GM19099 (cell line): ENCODE measurements at regions not wholly inside any gene's neighbourhood (a gene's known extent, or its start where the extent isn't known, plus 50 kb on each side); places are given as distances from the start of the nearest gene placed in this dataset.

Experiments used
- POLR2A ChIP-seq: IDR thresholded peaks from 3 replicates; pipeline ENCODE4 v1.6.1; 2011; ENCODE audit warnings: low read depth; ENCODE audit not compliant: insufficient read length; ENCODE audit errors: extremely low read depth

GRCh38 chr4:155616117-155616516, 50.5 kb upstream of the GUCY1A1 start:
- no peak for TF ChIP-seq POLR2A

DNA sequence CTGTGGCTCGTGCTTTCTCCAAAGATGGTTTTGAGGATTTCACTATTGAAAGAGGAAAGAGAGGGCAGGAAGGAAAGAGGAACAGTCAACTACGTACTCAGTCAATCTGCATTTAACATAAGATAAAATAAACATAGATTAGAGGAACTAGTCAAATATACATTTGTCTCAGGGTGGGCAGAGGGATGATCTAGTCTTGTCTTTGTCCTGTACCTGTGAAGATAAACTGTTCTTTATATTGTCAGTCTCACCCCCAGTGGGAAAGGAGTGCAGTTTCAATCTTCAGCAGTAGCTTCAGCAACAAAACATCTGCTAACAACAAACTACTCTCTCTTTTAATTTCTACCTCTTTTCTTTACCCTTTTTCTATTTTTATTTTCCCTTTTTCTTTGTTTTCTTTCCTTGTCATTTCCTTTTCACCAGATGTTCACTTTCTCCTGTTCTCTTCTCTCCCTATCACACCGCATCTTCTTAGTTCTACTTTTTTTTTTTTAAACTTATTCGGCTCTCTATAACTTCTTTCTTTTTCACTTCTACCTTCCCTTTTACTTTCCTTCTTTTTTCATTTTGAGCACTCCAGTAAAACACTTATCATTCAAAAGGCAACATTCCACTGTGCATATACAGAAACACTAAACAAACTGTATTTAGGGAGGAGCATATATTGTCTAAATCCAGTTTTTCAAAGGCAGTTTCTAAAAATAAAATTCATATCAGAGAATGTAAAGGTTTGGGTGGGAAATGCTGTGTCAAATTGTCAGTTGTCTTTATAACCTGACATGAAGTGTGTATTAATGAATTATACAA, 51.4 kb upstream of the GUCY1A1 start:
- TF ChIP-seq POLR2A, result peak; percentile 33

DNA sequence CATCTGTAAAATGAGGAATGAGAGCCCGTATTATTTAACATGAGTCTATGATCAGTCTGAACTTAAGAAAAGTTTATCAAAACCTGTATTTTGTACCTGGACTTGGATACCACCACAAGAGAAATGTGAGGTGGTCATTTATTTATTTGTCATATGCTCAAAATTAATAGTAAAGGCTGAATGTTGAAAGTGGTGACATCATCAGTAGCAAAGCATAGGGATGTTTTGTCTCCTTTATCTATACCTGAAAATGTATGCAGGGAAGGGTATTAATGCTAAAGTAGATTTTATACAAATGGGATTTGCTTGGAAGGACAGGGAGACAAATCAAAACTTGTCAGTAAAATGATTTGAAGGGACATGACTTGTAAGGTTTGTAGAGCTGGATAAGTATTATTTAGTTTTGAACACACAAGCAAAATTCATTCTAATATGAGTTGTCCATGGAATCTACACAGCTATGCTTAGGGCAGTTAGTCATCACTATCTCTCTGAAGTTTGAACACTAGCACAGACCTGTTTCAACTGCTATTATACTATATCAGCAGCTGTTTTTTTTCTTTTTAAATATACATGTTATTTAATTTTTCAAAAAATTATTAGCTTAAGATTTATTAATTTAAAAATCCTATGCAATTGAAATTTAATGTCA, 52.4 kb upstream of the GUCY1A1 start:
- TF ChIP-seq POLR2A, result no peak

DNA sequence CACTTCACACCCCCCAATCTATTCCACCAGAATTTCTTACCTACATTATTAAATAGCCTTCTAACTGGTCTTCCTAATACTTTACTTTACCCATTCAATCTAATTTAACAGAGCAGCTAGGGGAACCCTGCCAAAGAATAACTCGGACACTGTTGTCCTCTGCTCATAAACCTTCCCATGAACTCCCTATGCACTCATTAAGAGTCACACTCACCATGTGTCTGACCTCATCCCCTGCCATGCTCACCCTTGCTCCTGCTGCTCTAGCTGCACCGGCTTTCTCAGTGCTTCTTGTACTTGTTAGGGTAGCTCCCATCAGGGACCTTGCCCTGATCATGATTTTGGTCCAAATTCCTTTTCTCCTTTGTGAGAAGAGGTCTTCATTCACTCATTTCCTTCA, 54.6 kb upstream of the GUCY1A1 start:
- no peak for TF ChIP-seq POLR2A

DNA sequence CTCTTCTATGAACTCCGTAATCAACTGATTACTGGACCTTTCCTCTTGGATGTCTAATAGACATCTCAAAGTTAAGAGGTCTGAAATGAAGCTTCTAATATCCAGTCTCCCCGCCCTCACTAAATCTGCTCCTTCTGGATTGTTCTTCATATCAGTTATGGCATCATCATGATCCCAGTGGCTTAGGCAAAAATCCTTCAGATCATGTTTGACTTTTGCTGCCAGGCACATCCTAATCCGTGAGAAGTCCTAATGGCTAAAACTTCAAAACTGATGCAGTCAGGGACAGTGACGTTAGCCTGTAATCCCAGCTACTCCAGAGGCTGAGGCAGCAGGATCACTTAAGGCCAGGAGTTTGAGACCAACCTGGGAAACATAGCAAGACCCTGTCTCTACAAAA, 55.1 kb upstream of the GUCY1A1 start:
- no peak for TF ChIP-seq POLR2A

- no peak for TF ChIP-seq POLR2A
Observed at GRCh38 chr4:155610143-155610542, 56.5 kb upstream of the GUCY1A1 start.

GRCh38 chr4:155609455-155610059, 57.1 kb upstream of the GUCY1A1 start:
- no peak for TF ChIP-seq POLR2A

DNA sequence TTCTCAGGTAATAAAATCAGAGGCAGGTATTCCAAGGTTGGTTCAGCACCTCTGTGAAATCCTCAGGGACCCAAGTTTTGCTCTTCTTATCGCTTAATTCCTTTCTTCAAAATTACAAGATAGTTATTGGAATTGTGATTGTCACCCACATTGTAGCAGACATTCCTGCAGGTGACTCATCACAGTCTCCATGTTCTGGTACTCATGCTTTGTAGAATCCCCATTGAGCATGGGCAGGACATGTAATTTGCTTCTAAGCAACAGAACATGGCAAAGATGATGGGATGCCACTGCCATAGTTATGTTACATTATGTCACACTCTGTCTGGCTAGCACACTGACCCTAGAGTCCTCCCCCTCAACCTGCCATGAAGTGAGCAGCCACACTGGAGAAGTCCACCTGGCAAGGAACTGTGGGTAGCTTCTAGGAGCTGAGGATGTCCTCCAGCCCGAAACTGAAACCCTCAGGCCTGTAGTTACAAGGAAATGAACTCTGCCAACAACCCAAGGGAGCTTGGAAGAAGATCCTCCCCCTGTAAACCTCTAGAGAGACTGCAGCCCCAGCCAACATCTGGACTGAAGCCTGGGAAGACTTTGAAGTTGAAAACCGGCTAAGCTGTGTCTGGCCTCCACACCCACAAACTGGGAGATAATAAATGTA, 58.3 kb upstream of the GUCY1A1 start:
- TF ChIP-seq POLR2A, result no peak

DNA sequence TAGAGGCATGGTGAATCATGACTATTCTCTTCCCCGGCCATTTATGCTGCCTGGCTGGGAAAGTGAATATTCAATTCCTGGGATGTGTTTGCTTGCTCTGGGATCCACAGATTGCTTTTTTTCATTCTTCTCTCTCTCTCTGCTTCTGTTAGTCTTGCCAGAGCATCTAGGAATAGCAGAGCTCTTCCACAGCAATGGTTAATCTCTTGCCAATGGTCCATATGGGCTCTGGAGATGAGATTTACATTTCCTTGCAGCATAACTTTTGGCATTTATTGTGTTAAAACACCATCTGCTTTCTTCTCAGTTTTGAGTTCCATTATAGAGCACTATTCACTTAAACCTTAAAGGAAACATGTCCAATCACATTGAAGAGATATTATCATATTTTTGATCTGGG, 59.2 kb upstream of the GUCY1A1 start:
- no peak for TF ChIP-seq POLR2A

DNA sequence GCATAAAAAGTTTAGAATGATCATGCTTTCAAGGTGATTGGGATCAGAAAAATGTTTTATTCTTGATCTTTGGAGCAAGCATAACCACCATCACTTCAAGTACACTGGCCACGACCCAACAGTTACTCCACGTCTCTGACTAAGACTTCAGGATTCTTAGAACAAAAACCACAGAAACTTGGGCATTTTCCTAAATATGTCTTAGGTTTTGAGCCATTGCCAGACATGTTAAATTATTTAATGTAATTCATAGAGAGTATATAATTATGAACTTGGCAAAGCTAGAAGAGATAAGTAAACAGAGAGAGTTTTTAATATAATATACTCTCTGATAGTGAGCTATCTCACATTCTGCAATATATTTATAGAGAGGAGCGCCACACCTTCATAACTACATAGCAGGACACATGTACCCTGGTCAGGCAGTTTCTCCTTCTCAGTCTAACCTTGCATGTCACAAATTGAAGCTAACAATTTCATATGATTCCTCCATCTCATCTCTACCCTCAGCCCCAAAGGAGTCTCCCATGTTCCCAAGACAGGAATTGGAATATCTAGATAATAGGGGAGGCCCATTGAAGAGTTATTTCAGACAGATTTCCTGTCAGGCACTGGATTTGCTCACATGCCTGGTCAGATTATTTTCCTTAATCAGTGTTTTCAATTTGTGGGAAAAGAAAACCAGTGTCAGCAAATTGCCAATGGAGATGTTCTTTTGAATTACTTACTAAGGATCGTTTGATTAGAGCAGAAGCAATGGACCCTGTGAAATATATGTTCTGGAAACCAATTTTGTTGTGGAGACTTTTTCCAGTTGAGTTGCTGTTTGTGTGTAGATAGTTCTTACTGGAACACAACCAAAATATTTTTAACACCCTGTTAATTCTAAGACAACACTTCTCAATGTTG, 61.7 kb upstream of the GUCY1A1 start:
- no peak for TF ChIP-seq POLR2A

GRCh38 chr4:155603360-155603891, 63.2 kb upstream of the GUCY1A1 start:
- no peak for TF ChIP-seq POLR2A

GRCh38 chr4:155602351-155603140, 64.1 kb upstream of the GUCY1A1 start:
- TF ChIP-seq POLR2A, result no peak

GRCh38 chr4:155600244-155600643, 66.4 kb upstream of the GUCY1A1 start:
- no peak for TF ChIP-seq POLR2A
